GM11168 (cell line): ENCODE measurements at regions not wholly inside any gene's neighbourhood (a gene's known extent, or its start where the extent isn't known, plus 50 kb on each side); places are given as distances from the start of the nearest gene placed in this dataset.

Experiments used
- in situ Hi-C: fragments of 300-500 bp; cut with MboI; formaldehyde crosslinking; loops from one replicate; pipeline ENCODE4 v1.12.0; 2022; ENCODE audit warnings: low sequenced_read_pairs; ENCODE audit not compliant: unreplicated experiment

DNA sequence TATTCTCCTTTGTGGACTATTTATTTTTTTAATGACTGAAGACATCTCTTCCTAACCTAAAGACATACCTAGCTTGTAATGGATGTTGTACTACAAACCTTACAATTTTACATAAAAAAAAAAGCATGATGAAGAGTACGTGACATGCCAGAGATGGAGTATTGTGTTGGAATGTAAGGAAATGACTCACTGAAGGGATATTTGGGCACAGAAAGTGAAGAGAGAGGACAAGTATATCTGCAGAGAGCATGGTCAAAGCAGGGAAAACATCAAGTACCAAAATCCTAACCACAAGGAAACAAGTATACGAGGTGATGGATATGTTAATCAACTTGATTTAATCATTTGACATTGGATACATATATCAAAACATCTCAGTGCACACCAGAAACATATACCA lies 1051.4 kb upstream of the PRKX start:
- in situ Hi-C loops = no loop called here

DNA sequence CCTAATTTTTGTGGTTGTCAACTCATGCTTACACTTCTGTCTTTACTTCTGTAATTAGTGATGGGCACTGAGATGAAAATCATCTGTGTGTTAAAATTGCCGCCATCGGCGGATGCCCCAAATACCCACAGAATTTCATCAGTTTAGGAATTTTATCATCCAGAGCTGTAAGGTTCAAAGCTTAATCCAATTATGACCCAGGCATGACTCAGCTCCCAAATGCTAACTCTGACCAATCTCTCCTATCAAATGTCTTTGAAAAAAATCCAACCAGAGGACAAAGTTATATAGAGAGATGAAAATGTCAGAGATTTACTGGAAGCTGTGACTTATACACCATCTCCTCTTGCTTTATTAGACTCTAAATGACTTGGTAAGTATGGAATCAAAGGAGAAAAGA lies 1048.7 kb upstream of the PRKX start:
- in situ Hi-C loops = no loop called here

DNA sequence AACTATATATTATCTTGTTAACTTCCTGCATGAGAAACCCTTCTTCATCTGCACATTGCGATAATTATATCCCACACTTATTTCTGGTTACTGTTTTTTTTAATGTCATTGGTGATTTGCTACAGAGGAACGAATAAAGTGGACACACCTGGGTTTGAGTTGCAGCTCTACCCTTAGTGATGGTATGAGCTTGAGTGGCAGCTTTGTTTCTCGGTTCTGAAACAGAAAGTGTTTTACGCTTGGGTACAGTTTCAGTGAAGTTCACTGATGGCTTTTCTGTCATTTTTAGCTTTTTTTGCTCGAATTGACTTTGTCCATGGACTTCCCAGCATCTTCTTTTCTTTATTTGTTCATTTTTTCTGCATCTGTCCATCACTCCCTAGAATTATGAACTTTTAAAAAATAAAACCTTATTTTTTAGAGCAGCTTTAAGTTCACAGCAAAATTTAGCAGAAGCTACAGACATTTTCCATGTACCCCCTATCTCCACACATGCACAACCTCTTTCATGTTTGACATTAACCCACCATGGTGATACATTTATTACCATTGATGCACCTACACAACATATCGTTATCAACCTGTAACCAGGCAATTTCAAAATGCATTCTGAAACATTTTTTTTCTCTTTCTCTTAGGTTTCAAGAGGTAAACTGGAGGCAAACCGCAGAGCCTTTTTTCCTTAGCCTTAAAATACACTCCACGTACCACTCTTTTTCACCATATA lies 1041.6 kb upstream of the PRKX start:
- in situ Hi-C loops = no loop called here

DNA sequence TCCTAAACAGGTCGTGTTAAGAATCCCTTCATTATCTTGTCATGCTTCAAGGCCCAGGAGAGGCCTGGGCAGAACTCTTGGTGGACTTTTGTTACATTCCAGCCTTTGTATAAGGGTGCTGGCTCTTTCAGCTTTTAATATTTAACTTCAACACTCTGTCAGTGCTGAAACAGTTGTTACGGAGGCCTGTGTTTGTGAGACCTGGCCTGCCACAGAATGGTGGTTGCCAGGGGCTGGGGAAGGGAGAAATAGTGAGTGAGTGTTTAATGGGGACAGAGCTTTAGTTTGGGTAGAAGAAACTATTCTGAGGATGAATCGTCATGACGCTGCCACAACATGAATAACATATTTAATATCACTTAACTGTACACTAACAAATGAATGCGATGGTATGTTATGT lies 1027.6 kb upstream of the PRKX start:
- in situ Hi-C loops = no loop called here

DNA sequence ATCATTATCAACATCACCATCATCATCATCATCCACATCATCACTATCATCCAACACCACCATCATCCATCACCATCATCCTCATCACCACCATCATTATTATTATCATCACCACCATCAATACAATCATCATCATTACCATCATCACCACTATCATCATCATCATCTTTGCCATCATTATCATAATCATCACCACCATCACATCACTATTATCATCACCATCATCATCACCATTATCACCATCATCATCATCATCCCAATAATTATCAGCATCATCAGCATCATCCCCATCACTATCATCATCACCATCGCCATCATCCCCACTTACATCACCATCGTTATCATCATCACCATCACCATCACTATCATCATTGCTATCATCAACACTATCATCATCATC lies 1021.9 kb upstream of the PRKX start:
- in situ Hi-C loops = no loop called here

DNA sequence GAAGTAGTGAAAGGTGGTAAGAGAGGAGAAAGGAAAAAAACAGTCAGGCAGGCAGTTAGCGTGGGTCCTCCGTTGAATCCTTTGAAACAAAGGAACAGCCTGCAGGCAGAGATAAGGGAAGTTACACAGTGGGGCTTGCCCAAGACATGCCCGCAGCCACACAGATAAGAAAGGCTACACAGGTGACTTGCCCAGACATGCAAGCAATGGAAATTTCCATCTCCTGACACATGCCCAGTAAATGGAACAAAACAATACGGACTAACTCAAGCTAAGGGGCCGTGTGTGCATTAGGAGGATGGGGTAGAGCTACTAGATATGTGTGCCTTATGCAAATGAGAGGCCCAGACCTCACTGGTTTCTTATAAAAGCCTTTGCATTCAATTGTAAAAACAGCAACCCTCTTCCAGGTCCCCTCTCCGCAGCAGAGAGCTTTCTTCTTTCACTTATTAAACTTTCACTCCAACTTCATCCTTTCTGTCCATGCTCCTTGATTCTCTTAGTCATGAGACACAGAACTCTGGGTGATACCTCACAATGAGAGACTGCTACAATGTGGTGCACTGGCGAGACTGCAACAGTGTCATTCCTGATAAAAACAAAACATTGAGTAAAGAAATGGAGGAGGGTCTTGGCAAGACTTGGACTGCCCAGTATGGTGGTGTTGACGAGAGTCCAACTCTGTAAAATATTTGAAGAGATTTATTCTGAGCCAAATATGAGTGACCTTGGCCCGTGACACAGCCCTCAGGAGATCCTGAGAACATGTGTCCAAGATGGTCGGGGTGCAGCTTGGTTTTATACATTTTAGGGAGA lies 997.4 kb upstream of the PRKX start:
- in situ Hi-C loops = no loop called here

DNA sequence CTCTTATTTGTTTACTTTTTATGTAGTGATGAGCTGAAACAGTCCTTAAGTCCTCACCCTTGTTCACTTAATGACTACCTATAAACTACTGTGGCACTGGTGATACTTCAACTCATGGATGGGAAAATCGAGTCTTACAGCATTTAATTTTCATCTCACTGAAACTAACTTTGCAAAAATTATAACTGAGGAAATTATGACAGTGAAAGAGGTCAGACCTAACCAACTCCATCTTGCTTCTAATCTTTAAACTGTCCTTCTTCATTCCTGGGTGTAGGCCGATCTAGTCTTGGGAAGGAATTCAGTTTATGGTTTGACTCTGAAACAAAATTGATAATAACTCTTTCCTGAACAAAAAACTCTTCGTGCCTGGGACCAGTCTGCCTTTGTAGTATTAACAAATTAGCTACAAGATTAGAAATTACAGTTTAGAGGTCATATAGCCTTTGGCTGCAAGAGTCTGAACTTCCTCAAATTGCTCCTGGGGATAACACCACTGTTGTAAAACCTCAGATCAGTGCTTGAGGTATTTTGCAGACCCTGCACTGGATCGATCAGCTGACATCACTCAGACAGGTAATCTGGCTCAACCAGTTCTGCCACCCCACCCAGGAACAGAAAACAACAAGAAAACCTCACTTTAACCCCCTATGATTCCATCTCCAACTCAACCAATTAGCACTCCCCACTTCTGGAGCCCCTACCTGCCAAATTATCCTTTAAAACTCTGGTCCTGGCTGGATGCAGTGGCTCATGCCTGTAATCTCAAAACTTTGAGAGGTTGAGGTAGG lies 995.7 kb upstream of the PRKX start:
- in situ Hi-C loops = no loop called here

DNA sequence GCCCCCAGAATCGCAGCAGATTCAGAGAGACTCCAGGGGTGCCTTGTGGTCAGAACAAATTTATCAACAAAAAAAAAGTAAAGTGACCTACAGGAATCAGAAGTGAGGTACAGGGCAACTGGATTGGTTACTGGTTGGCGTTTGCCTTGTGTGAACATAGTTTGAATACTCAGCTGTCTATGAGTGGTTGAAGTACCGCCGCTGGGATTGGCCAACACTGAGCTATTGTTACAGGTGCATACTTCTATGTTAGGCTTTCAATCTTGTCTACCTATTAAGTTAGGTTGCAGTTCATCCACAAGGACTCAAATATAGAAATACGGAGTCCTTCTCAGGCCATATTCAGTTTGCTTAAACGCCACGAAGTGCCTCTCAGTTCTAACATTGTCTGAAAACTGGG lies 993.5 kb upstream of the PRKX start:
- in situ Hi-C loops = no loop called here

DNA sequence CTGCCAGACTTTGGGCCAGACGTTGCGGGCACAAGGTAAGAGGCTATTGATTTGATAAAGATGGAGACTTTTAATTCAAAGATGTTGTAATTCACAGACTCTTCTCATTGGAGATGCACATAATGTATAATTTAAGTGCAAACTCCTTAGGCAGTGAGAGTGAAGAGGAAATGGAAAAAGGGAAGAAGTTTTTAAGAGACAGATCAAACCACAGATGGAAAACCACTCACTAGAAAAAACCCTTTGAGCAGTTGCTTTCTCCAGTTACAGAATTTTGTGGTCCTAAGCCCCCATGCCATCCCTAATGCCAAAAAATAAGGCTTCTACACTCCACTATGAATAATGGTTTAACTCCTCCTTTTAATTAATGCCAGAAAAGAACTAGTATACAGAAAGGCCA lies 977.1 kb upstream of the PRKX start:
- in situ Hi-C loops = no loop called here

DNA sequence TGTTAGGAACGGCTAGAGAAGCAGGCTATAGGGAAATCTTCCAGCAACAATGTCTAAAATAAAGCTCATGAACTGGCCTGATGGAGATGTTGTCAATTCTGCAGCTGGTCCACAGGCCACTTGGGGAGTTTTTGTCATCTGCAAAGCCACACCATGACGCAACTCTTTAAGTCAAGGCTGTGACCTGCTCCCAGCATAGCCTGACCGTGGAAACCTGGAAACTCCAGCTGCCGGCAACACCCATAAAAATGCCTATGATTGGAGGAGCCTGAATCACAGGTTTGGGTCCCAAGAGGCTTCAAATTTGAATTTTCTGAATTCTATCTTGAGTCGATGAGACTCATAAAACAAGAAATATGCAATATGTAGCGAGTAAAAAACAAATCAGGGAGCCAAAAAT lies 969.2 kb upstream of the PRKX start:
- in situ Hi-C loops = no loop called here

DNA sequence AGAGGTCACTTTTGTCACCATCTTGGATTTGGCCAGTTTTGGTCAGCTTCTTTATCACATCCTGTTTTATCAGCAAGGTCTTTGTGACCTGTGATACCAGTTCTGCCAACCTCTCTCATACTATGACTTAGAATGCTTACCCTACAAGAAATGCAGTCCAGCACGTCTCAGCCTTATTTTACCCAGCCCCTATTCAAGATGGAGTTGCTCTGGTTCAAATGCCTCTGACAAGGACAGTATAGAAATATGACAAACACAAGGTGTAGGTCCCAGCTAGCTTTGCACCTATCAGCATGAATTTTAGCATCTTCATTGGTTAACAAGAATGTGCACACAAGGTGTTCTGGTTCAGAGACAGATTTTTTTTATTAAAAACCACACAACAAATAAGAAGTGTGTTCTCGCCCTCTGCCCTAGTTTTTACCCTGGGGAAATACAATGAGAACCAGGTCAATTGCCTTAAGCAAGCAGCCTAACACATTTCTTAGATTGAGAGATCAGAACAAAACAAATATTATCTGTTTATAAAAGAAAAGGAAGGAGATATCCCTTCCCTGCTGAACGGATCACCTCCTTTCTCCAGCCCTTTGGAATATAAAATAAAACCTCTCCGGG lies 962.3 kb upstream of the PRKX start:
- in situ Hi-C loops = no loop called here

DNA sequence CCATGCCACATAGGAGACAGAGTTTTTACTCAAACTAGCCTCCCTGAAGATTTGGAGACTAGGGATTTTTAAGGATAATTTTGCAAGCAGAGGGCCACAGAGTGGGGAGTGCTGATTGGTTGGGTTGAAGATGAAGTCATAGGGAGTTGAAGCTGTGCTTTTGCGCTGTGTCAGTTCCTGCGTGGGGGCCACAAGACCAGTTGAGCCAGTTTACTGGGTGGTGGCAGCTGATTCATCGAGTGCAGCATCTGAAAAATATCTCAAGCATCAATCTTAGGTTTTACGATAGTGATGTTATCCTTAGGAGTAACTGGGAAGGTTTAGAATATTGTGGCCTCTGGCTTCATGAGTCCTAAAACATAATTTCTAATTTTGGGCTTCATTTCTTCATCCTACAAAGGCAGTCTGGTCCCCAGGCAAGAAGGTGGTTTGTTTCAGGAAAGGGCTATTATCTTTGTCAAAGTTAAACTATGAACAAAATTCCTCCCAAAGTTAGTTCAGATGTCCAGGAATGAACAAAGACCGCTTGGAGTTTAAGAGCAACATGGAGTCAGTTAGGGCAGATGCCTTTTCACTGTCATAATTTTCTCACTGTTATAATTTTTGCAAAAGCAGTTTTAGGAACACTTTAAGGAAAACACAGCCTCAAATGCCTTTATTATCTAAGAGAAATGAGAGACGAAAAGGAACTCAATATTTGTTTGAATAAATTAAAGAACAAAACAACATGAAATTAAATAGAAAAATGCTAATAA lies 960.8 kb upstream of the PRKX start:
- in situ Hi-C loops = no loop called here

DNA sequence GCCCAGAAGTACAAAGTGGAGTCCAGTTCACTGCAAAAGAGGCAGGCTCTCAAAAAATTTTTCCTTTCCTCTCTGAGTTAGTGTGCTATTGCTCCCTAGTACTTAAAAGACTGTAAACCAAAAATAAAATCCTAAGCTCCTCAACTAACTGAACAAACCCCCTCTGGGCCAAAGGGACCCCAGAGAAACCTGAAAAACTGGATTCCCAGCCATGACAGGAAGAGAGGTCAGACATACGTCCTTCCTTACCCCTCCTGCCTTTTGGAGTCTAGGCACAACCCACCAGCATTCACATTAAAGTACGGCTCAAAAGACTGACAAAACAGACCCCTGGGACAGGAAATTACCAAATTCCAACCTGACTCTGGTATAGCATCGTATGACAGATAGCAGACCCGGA lies 957.9 kb upstream of the PRKX start:
- in situ Hi-C loops = no loop called here

DNA sequence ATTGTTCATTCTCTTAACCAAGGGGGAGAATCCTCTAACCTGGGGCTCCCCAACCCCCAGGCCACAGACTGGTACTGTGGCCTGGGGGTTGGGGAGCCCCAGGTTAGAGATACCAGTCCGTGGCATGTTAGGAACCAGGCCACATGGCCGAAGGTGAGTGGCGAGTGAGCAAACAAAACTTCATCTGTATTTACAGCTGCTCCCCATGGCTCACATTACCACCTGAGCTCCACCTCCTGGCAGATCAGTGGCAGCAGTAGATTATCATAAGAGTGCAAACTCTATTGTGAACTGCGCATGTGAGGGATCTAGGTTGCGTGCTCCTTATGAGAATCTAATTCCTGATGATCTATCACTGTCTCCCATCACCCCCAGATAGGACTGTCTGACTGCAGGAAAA lies 957.2 kb upstream of the PRKX start:
- in situ Hi-C loops = no loop called here

DNA sequence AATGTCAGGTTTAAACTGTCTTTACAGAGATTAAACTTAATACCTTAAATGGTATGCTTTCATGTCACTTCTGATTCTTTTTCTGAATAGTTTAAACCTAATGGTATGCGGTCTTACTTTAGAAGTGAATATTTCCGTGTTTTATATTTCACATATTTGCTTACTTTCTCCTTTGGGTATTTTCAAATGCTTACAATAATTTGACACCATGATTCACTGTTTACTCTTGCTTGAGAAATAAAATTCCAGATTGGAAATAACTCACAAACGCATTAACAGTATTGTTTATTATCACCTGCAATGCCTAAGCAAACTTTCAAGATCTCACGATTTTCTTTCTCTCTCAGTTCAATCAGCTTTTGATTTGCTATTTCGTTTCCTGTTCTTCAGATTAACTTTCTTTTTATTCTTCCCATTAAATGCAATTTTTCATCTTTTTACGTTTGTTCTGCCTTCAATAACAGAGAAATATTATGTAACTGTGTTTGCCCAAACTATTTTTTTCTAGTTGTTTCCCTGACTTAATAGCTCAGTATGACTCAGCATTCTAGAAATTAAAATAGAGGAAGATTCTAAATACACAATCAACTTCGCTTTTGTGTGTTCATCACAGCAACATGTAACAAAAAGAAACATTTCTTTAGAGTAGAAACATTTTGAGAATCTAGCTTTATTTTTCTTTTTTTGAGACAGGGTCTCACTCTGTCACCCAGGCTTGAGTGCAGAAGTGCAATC lies 955.5 kb upstream of the PRKX start:
- in situ Hi-C loops = no loop called here

DNA sequence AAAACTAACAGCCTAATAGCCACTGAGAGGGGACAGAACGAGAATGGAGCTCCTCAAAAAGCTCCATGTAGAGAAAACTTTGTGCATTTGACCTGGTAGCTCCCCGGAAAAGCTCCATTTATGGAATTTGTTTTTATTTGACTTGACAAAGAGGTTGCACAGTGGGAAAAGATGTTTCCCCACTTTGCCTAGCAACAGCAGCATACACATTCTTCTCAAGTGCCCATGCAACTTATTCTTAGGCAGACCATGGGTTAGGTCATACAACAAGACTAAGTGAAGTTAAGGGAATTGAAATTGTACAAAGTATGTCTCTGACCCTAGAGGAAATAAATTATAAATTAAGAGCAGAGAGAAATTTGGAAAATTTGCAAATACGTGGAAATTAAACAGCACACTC lies 949.6 kb upstream of the PRKX start:
- in situ Hi-C loops = no loop called here

DNA sequence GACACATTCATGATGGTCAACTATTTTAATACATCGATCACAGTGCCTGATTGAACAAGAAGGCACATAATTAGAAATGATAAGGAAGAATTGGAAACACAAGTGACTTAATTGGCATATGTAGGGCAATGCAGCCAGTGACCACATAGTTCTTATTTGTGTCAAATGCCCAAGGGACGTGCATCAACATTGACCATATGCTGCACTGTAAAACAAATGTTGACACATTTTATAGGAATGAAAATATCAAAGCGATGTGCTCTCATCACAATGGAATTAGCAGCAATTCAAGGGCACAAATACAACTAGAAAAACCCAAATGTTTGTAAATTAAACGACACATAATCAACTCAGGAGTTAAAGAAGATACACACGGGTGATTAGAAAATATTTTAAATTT lies 948.3 kb upstream of the PRKX start:
- in situ Hi-C loops = no loop called here

DNA sequence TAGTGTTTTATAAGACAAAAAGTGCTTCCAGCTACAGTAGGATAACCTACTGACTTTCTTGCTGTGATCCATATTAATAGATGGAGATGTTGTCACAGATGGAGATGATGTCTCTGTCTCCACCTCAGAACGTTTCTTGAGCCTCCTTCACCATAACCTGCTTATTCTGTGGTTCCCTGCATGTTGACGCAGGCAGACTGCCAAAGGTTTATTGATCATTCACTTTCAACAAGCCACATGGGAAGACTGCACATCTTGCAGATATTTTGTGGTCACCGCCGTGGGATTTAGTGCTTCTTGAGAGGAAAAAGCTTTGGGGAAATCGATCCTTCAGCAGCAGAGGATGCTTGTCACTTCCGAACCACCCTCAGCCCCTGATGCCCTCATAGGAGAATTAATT lies 943.0 kb upstream of the PRKX start:
- in situ Hi-C loops = no loop called here

DNA sequence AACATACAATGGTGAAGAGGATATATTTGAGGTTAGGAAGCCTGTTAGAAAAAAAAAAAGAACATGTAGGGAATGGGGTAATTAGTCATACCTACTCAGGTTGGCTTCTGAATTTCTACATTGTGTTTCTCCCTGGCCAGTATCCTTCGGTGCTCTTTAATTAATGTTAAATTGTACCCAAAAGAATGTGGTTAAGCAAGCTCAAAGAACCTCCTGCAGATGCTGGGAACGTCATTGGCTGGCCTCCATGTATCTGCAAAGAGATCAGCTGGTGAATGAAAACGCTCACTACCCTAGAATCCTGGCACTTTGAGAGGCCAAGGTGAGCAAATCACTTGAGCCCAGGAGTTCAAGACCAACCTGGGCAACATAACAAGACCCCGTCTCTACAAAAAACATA lies 942.3 kb upstream of the PRKX start:
- in situ Hi-C loops = no loop called here
